ENCODE measurements at regions not wholly inside any gene's neighbourhood (a gene's known extent, or its start where the extent isn't known, plus 50 kb on each side); places are given as distances from the start of the nearest gene placed in this dataset. TPM values are rescaled to one million over a fixed set of nuclear protein-coding genes. Genes with fewer than 3 reads are reported as not detected.

DNA sequence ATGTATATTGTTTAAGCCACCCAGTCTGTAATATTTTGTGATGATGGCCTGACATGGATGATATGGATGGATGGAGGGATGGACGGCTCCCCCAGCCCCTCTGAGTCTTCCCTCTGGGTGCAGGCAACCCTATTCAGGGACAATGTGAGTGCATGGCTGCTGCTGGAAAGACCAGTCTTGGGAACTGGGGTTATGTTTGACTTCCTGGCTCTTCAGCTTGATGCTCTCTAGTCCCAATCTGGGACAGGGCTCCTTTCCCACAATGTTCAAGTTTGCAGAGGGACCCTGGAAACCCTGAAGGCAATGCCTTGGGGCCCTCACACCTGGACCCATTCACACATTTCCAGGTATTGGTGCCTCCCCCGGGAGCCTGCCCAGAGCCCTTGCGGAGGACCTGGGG, 52.3 kb upstream of the RET start:
- H3K9me3 Mint-ChIP-seq (ENCODE audit: insufficient read depth), result no peaks in the 10 kb centered on the region
- H3K27me3 Mint-ChIP-seq (ENCODE audit: low read depth), result no peaks in the 10 kb centered on the region
- CTCF ChIA-PET, result no interaction called here
- DNase-seq, result no peak
- H3K4me3 Mint-ChIP-seq, result no peak overlapping the region
- no peaks in the 10 kb centered on the region for H3K4me1 Mint-ChIP-seq (ENCODE audit: low read depth)
- no peak overlapping the region for H3K27ac Mint-ChIP-seq
- ATAC-seq, result no peak
- POLR2A ChIA-PET, result no interaction called here
- no peaks in the 10 kb centered on the region for H3K36me3 Mint-ChIP-seq (ENCODE audit: low read depth)

- Mint-ChIP-seq H3K36me3 (ENCODE audit: low read depth) (no peaks in the 10 kb centered on the region), H3K27ac (no peak overlapping the region), H3K9me3 (ENCODE audit: insufficient read depth) (no peaks in the 10 kb centered on the region), H3K4me3 (no peak overlapping the region), H3K4me1 (ENCODE audit: low read depth) (no peaks in the 10 kb centered on the region), H3K27me3 (ENCODE audit: low read depth) (no peaks in the 10 kb centered on the region)
- ChIA-PET POLR2A (no interaction called here), CTCF (no interaction called here)
- ATAC-seq (no peak), DNase-seq (no peak)
These were observed 51.7 kb upstream of the RET start for GRCh38 chr10:43024942-43025700.

GRCh38 chr10:43026039-43026973, 50.6 kb upstream of the RET start:
- POLR2A ChIA-PET, result no interaction called here
- no peaks in the 10 kb centered on the region for H3K36me3 Mint-ChIP-seq (ENCODE audit: low read depth)

More at GRCh38 chr10:43026039-43026973, 50.6 kb upstream of the RET start:
- no peak overlapping the region for H3K4me3 Mint-ChIP-seq
- no peaks in the 10 kb centered on the region for H3K27me3 Mint-ChIP-seq (ENCODE audit: low read depth)
- H3K27ac Mint-ChIP-seq, result no peak overlapping the region
- DNase-seq (no peak), ATAC-seq (no peak)
- H3K9me3 Mint-ChIP-seq (ENCODE audit: insufficient read depth), result peaks cover 3% of the 10 kb centered on the region
- no peaks in the 10 kb centered on the region for H3K4me1 Mint-ChIP-seq (ENCODE audit: low read depth)
- CTCF ChIA-PET, result no interaction called here

Small RNA genes in the stretch of these regions (microRNA-seq; reads per million reads assigned to microRNA genes)
- gene MIR5100, result not detected

Measured in activated CD8-positive, alpha-beta T cell treated with anti-CD3 and anti-CD28 coated beads, Interleukin-2, amount 10 ng/mL, durations not matched to agents 7 days and 5 days (primary cell).